ENCODE measurements at regions not wholly inside any gene's neighbourhood (a gene's known extent, or its start where the extent isn't known, plus 50 kb on each side); places are given as distances from the start of the nearest gene placed in this dataset.

DNA sequence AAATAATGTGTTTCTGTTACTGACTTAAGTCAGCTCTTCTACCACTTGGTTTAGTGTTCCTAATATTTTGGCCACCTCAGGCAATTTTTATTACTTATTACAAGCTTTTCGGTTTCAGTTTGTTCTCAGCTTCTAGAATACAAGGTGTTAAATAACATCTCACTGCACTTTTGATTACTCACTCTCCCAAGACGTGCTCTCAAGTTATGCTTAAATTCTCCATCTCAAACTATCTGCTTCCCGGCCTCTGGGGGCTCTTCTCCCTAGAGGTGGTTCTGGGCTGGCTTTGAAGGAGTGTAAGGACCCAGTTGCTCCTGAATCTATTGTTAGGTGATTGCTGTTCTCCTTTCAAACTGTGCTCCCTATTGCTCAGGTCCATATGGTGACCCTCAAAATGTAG, 193.9 kb upstream of the DDHD1 start:
- intact Hi-C loops (cut with micrococcal nuclease) = no loop called here
- Histone ChIP-seq H2AFZ (ENCODE audit: low read length) (no peak overlapping the region), H3K9me2 (replicated peaks; ENCODE audit: low read length) (no peaks in the 10 kb centered on the region), H3K4me3 (ENCODE audit: low read length) (no peak overlapping the region), H3K79me2 (ENCODE audit: low read length) (no peaks in the 10 kb centered on the region), H3K27ac (ENCODE audit: low read length) (no peak overlapping the region), H4K20me1 (ENCODE audit: low read length) (no peaks in the 10 kb centered on the region), H3K9me3 (ENCODE audit: low read length) (no peaks in the 10 kb centered on the region), H3K9ac (ENCODE audit: low read length) (no peak overlapping the region), H3F3A (ENCODE audit: low read length, unreplicated experiment) (no peaks in the 10 kb centered on the region), H3K27me3 (ENCODE audit: low read length) (no peaks in the 10 kb centered on the region), H3K36me3 (ENCODE audit: low read depth, low read length) (no peaks in the 10 kb centered on the region), H3K4me2 (ENCODE audit: low read length) (no peak overlapping the region), H3K4me1 (ENCODE audit: insufficient read depth, low read length) (no peaks in the 10 kb centered on the region)
- ATAC-seq (peak; percentile 35; the same call in 1 of the 2 replicates), DNase-seq (no peak)
- no TSS peak for BruUV-seq (replicated peaks)
- ChIA-PET CTCF (no interaction called here), POLR2A (ENCODE audit: unreplicated experiment) (no interaction called here)
- TF ChIP-seq CTCF (conservative IDR thresholded peaks at IDR 0.05; ENCODE audit: low read depth, low read length) (no peak), EZH2phosphoT487 (IDR thresholded peaks at IDR 0.05; ENCODE audit: borderline replicate concordance, low read length) (no peak), EZH2 (IDR thresholded peaks at IDR 0.05; ENCODE audit: low read length, unreplicated experiment) (no peak)

DNA sequence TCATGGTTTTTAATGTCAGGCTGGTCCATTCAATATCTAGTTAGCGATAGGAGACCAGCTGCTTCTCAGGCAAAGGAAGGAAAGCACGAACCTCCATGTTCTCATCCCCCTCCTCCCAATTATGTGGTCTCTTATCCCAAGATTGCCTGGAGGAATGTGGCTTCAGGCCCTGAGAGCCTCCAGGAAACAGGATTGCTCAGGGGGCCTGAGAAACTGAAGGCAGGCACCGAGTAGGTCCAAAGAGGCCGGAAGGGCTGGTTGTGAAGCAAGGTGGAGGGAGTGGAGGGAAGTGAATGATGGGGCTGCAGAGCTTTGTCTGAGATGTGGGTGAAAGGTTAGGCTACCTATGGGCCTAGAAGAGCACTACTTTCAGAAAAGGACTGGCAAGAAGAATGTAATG, 188.2 kb upstream of the DDHD1 start:
- ChIA-PET POLR2A (ENCODE audit: unreplicated experiment) (interaction anchor here (0.6 kb wide), 1 partner anchor 14 kb away, joined by 3 read pairs; no protein-coding TSS in a partner anchor), CTCF (no interaction called here)
- no peaks in the 10 kb centered on the region for H3K36me3 ChIP-seq (ENCODE audit: low read depth, low read length)
- H4K20me1 ChIP-seq (ENCODE audit: low read length) = no peaks in the 10 kb centered on the region
- no TSS peak for BruUV-seq (replicated peaks)
- H3K9me2 ChIP-seq (replicated peaks; ENCODE audit: low read length) = no peaks in the 10 kb centered on the region
- no peaks in the 10 kb centered on the region for H3K79me2 ChIP-seq (ENCODE audit: low read length)
- no peaks in the 10 kb centered on the region for H3K9me3 ChIP-seq (ENCODE audit: low read length)
- H3K27me3 ChIP-seq (ENCODE audit: low read length) = no peaks in the 10 kb centered on the region
- H3K9ac ChIP-seq (ENCODE audit: low read length) = no peak overlapping the region
- H3K4me2 ChIP-seq (ENCODE audit: low read length) = no peak overlapping the region
- no peaks in the 10 kb centered on the region for H3F3A ChIP-seq (ENCODE audit: low read length, unreplicated experiment)
- ATAC-seq (no peak), DNase-seq (no peak)
- intact Hi-C loops (cut with micrococcal nuclease) = no loop called here
- H3K27ac ChIP-seq (ENCODE audit: low read length) = no peak overlapping the region
- no peak overlapping the region for H2AFZ ChIP-seq (ENCODE audit: low read length)
- no peaks in the 10 kb centered on the region for H3K4me1 ChIP-seq (ENCODE audit: insufficient read depth, low read length)
- TF ChIP-seq CTCF (conservative IDR thresholded peaks at IDR 0.05; ENCODE audit: low read depth, low read length) (no peak), EZH2 (IDR thresholded peaks at IDR 0.05; ENCODE audit: low read length, unreplicated experiment) (no peak), EZH2phosphoT487 (IDR thresholded peaks at IDR 0.05; ENCODE audit: borderline replicate concordance, low read length) (no peak)
- no peak overlapping the region for H3K4me3 ChIP-seq (ENCODE audit: low read length)

DNA sequence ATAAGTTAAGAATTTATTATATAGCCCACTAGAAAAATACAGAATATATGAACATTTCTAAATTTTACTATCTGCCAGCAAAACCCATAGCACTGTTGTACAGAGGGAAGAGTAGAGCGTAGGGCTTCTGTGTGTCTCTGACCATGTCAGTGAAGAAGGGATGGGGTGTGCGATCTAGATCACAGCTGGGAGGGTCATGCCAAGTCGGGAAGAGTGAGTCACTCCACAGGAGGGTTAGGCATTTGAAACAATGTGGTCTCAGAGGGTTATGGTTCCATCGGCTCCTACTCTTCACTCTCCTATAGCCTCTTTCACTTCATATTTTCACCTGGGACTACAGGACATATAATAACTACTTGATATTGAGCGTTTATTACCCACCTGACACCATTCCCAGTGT, 185.1 kb upstream of the DDHD1 start:
- DNase-seq (peak; percentile 37), ATAC-seq (peak; percentile 74)
- Histone ChIP-seq H3K9ac (ENCODE audit: low read length) (no peak overlapping the region), H3K27ac (ENCODE audit: low read length) (no peak overlapping the region), H3K79me2 (ENCODE audit: low read length) (no peaks in the 10 kb centered on the region), H3F3A (ENCODE audit: low read length, unreplicated experiment) (no peaks in the 10 kb centered on the region), H3K9me3 (ENCODE audit: low read length) (no peaks in the 10 kb centered on the region), H3K4me2 (ENCODE audit: low read length) (no peak overlapping the region), H2AFZ (ENCODE audit: low read length) (no peak overlapping the region), H4K20me1 (ENCODE audit: low read length) (no peaks in the 10 kb centered on the region), H3K4me3 (ENCODE audit: low read length) (no peak overlapping the region), H3K36me3 (ENCODE audit: low read depth, low read length) (no peaks in the 10 kb centered on the region), H3K4me1 (ENCODE audit: insufficient read depth, low read length) (no peaks in the 10 kb centered on the region), H3K9me2 (replicated peaks; ENCODE audit: low read length) (no peaks in the 10 kb centered on the region), H3K27me3 (ENCODE audit: low read length) (no peaks in the 10 kb centered on the region)
- no peak for TF ChIP-seq EZH2 (IDR thresholded peaks at IDR 0.05; ENCODE audit: low read length, unreplicated experiment)
- intact Hi-C loops (cut with micrococcal nuclease) = no loop called here
- CTCF ChIA-PET = no interaction called here
- BruUV-seq (replicated peaks) = no TSS peak
- POLR2A ChIA-PET (ENCODE audit: unreplicated experiment) = no interaction called here

Measured in PC-3 (cell line).